LNCaP clone FGC (cell line): ENCODE measurements at regions not wholly inside any gene's neighbourhood (a gene's known extent, or its start where the extent isn't known, plus 50 kb on each side); places are given as distances from the start of the nearest gene placed in this dataset.

Experiments
- DNase-seq: peaks from one replicate; pipeline ENCODE4 v3.0.0-alpha.2; 2011; ENCODE audit warnings: low read depth
- H3K4me3 ChIP-seq: 2 replicates; pipeline ENCODE4 v1.5.1; 2011; ENCODE audit warnings: mild to moderate bottlenecking, low read depth, low read length, control low read depth
- CTCF ChIP-seq: IDR thresholded peaks from 2 replicates; pipeline ENCODE4 v1.5.1; 2012; ENCODE audit warnings: mild to moderate bottlenecking; ENCODE audit not compliant: control insufficient read depth, insufficient read depth; ENCODE audit errors: extremely low read depth

- no peak for DNase-seq
- no peak overlapping the region for H3K4me3 ChIP-seq
- no peak for TF ChIP-seq CTCF
These were observed 201.0 kb upstream of the NABP1 start for GRCh38 chr2:191476901-191477300.

GRCh38 chr2:191478799-191479679, 198.9 kb upstream of the NABP1 start:
- DNase-seq = no peak
- no peak for TF ChIP-seq CTCF
- no peak overlapping the region for H3K4me3 ChIP-seq

GRCh38 chr2:191479680-191480023, 198.3 kb upstream of the NABP1 start:
- no peak for TF ChIP-seq CTCF
- DNase-seq = no peak
- H3K4me3 ChIP-seq = no peak overlapping the region

DNA sequence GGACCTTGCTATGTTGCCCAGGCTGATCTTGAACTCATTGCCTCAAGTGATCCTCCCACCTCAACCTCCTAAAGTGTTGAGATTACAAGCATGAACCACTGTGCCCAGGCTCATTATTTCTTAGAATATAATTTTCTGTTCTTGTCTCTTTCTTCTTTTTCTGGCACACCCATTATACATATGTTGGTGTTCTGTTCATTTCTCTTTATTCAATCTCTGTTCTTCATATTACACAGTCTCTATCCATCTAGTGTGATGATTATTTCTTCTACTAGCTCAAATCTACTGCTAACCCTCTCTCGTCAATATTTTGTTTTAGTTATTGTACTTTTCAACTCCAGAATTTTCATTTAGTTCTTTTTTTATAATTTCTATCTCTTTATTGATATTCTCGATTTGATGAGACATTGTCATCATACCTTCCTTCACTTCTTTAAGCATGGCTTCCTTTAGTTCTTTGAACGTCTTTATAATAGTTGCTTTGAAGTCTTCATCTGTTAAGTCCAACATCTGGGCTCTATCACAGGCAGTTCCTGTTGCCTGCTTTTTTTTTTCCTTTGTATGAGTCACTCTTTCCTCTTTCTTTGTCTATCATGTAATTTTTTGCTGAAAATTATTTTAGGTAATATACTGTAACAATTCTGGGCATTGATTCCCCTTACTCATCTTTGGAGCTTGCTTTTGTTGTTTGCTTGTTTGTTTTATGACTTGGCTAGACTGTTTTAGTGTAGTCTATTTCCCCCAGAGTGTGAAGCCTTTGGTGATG, 196.4 kb upstream of the NABP1 start:
- no peak for DNase-seq
- no peak for TF ChIP-seq CTCF
- no peak overlapping the region for H3K4me3 ChIP-seq

DNA sequence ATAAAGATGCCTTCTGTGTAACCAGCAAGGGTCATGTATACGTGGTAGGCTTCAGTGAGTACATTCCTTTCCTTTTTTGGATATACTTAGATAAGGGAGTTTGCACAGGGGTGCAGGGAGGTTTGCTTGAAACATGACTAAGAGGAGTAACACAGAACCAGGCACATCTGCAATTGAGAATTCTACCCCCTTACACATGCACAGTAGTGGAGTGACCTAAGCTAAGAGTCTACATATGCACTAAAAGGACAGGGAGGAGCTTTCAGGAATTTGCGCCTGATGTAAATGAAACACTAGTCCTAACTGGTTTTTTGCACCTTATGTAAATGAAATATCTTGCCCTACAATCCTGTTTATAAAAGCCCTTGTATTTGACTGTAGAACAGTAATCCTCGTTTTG, 194.8 kb upstream of the NABP1 start:
- no peak for TF ChIP-seq CTCF
- no peak for DNase-seq
- no peak overlapping the region for H3K4me3 ChIP-seq

DNA sequence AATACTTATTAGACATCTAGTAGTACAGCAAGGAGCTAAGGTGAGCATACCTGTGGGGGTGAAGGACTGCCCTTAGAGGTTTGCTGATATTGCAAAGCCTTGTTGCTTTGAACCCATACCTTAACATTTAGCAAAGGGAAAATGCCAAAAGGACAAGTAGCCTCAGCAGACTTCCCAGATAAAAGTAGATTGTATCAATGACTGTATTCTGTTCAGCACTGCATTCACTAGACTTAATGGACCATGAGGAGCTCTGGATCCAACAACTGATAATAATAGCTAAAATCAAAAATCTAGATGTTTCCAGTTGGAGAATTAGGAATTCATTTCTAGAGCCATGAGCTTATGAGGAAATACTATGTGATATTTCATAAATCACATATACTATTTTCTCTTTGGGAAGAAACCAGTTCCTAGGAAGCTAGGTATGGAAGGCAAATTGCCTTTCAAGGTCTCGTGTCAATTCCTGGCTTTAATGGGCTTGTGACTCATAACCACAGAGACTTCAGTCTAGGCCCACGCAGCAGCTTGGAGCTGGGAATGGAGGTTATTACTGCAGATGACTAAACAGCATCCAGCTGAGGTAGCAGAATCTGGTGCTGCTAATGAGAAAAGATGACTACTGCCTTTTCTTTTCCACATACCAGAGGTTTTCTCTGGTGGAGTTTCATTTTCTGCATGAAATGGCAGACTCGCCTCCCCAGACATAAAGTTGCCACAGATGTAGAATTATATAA, 191.2 kb upstream of the NABP1 start:
- no peak for TF ChIP-seq CTCF
- no peak for DNase-seq
- H3K4me3 ChIP-seq = no peak overlapping the region
